ENCODE measurements at regions not wholly inside any gene's neighbourhood (a gene's known extent, or its start where the extent isn't known, plus 50 kb on each side); places are given as distances from the start of the nearest gene placed in this dataset.

DNA sequence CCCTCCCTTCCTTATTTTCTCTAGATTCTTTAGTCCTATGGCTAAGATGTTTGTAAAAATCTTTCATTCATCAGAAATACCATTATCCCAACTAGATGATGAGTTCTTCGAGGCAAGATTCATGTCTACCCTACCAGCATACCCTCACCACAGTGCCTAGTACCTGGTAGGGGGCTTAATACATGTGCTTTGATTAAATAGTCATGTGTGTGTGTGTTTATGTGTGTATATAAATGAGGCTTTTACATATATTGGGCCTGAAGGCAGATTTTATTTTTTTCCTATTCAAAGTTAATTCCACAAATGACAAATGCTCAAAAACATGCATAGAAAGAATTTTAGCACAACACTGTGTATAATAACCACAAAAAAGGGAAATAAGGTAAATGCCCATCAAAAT lies 193.0 kb upstream of the IRX3 start:
- no peak for DNase-seq (ENCODE audit: low read depth)

DNA sequence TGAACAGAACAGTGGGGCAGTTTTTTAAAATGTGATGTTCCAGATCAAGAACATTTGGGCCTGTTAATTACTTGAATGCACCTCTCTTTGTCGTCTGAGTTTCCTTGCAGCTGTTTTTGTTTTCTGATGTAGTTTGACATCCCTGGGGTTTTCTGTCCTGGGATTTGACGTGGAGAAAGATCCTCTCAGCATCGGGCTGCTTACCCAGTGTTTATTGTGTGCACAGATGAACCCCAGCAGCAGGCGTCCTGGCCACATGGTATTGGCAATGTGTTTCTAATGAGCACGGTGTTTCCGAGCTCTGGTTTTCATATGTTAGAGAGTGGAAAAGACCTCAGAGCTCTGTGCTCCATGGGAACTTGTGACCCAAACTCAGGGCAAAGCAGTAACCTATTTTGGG lies 191.1 kb upstream of the IRX3 start:
- no peak for DNase-seq (ENCODE audit: low read depth)

DNA sequence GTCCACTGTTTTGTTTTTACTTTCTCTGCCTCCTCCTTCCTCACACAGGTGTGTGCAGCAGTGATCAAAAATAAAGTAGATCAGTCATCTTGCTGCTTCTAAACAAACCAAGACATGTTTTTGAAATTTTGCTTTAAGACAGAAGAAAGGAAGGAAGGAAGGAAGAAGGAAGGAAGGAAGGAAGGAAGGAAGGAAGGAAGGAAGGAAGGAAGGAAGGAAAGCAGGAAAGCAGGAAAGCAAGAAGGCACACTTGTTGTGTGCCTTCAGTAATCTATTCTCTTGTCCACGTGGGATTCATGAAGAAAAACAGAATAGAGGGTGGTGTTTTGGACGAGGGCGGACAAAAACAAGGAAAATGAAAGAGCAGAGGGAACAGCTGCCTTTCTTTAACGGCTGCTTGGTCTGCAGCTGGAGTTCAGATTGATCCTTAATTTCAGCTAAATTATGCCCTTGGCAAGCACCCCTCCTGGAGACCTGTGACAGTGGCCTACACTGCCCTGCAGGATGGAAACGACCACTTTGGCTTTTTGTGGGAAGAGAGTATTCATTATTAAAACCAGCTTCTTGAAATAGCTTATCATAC lies 188.5 kb upstream of the IRX3 start:
- DNase-seq (ENCODE audit: low read depth), result no peak

DNA sequence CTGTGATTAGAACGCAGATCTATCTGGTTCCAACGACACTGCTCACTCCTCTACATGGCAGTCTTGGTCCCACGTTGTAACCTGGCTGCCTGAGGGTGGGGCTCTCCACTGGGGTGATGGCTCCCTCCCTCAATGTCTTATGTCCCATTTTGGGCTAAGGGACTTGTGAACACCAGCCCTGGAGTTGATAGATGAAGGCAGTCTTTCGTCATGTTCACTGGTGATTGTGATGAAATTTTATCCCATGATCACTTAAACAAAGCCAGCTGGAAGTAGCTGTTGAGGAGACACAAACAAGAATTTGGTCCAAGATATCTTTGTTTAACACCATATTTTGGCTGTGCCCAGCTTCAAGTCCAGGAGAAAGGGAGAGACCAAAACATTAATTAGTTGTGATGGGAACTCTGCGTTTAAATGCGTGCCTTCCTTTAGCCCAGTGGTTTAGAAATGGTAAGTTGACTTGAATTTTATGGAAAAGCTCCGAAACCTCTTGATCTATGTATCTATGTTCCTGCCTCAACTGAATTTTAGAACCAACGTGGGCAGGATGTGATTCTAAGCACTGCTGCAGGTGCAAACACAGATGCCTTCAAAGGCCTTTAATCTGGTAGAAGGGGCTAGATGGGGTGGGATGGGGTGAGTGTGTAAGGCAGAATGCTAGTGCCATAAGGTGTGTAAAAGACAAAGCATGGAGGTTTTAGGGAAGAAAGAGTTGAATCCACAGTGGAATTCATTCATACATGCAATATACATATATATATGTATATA lies 186.8 kb upstream of the IRX3 start:
- DNase-seq (ENCODE audit: low read depth), result no peak

DNA sequence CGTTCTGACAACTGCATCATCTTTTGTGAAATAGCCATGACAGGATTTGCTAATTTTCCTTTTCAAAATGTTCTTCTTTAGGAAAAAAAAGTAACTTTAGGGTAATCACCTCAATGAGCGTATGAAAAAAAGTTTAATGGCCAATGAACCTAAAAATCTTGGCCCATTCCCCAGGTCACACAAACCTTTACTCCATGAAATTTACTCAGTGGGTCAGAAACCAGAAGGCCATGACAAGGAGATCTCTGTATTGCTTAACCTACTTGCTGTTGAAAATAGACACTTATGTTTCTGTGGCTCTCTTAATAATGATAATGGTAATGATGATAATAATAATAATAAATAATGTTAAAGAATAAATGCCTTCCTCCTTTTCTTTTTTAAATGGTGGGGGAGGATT lies 180.8 kb upstream of the IRX3 start:
- no peak for DNase-seq (ENCODE audit: low read depth)

DNA sequence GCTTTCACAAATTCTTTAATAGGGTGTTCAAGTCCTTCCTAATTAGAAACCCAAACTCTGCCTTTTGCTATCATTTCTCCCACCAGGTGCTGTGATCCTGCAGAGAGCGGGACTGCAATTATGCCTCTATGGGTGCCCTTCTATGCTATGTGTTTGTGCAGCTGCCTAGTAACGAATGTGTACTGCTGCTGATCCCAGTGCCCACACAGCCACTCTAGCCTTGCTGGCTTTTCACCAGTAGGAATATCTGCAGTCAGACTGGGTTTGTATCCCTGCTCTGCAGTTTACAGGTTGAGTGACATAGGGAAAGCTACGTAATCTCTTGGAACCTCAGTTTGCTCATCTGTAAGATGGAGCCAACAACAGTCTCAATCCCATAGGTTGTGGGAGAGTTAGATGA lies 179.6 kb upstream of the IRX3 start:
- DNase-seq (ENCODE audit: low read depth), result no peak

DNA sequence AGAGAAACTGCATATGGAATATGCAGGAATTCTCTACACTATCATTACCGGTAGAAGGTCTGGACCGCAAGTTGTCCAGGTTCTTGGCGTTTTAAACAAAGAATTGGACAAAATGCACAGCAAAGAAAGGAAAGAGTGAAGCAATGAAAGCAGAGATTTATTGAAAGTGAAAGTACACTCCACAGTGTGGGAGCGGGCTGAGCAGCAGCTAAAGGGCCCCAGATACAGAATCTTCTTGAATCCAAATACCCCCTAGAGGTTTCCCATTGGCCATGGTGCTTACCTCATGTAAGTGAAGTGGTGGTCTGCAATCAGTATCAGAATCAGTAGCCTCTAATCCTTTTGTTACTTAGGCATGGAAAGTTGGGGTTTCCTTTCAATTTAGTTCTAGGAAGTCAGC lies 178.5 kb upstream of the IRX3 start:
- no peak for DNase-seq (ENCODE audit: low read depth)

DNA sequence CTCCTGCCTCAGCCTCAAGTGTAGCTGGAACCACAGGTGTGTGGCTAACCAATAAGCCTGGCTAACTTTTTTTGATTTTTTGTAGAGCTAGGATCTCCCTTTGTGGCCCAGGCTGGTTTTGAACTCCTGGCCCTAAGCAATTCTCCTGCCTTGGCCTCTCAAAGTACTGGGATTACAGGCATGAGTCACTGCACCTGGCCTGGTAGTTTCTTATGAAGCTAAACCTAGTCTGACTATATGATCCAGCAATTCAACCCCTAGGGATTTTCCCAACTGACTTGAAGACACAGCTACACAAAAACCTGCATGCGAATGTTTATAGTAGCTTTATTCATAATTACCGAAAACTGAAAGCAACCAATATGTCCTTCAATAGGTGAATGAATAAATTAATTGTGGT lies 176.2 kb upstream of the IRX3 start:
- no peak for DNase-seq (ENCODE audit: low read depth)

DNA sequence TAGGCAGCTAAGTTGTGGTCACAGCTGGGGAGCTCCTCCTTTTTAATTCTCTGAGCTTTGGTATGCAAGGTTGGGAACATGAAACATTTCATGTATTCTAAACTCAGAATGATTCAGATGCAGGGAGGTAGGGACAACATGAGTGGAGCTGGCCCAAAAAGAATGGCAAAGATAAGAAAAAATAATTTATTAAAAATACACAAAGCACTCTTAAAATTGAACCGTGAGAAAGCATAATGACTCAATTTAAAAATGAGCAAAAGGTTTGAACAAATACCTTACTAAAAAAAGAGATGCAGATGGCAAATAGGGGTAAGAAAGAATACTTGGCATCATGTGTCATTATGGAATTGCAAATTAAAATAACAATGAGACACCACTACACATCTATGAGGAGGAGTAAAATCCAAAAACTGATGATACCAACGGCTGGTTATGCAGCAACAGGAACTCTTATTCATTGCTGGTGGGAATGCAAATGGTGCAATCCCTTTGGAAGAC lies 175.6 kb upstream of the IRX3 start:
- no peak for DNase-seq (ENCODE audit: low read depth)

DNA sequence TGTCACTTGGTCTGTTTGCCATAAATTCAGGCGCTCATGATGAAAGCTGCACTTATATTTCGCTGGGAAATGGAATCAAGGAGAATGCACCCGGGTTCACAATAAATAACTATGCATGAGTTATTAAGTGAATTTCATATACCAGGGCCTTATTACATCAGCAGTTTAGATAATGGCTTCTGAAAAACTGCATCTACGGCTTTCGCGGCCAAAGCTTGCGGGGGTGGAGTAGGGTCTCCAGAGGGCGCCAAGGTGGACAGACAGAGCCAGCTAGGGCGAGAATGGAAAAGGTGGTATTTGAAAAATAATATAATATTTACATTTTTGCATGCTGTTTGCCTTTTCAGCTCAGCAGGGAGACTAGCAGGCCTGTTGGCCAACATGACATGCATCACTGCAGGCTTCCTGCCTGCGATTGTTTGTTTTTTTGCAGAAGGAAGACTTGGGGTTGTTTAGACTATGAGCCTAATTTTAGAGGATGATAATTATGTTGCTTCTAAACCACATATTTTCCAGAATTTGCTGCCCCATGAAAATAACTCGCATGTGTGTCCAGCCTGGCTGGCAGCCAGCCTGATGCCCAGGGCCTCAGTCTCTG lies 173.8 kb upstream of the IRX3 start:
- DNase-seq (ENCODE audit: low read depth), result no peak

DNA sequence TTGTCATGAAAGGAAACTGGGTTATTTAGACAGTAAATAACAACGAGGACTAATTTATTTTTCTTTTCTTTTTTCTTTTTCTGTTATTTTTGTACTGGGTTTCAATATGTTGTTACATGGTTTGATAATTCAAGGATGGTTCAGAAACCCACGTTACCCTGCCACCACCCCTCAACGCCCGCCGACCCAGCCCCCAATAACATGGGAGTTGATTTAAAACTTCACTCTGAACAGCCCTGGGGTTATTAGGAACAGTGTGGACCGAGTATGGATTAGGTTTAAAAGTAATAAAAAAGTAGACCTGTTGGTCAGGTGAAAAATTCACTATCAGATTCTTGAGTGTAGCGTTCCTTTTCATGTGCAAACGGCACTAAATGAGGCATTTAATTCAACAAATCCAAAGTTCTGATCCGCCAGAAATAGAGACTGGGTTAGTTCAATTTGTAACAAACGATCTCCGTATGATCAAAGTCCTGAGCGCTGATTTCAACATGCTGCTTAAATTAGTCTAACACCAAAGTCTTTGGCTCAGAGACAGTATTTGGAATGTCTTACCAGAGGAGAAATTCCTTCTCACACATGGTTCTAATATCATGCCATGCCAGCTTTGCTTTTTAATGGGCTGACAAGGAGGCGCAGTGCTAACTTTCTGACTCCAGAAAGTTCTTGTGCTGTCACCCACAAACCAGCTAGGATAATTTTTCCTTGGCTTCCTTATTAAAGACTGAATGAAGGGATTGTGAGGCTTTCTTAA lies 173.1 kb upstream of the IRX3 start:
- no peak for DNase-seq (ENCODE audit: low read depth)

DNA sequence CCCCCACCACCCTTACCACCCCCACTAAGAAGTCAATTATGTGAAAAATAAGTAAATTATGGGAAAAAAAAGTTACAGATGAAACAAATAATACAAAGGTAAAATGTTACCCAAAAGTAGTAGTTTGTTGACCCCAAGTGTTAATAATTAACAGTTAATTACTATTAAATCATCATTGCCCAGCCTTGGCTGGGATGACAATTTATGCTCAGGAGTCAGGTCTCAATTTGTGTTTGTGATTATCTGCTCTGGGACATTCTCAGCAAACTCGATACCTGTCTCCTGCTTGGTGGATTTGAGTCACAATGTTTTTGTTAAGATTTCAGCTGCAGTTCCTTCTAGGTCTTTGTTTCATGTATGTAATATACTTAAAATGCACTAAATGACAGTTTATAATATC lies 172.3 kb upstream of the IRX3 start:
- DNase-seq (ENCODE audit: low read depth), result no peak

DNA sequence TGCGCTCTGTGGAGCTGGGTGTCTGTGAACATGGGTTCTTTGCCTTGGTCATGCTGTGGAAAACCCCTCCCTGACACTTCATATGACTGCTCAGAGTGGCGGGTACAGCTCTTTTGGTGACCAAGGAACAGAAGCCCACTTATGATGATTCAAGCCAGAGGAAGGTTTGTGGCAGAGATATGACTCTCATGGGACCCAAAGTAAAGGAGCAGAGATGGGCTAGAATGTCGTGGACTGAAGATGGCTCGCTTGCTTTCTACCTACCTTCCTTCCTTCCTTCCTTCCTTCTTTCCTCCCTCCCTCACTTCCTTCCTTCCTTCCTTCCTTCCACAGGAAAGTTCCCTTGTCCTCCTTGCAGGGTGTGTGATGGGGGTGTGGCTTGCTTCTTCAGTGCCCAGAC lies 169.7 kb upstream of the IRX3 start:
- DNase-seq (ENCODE audit: low read depth), result no peak

DNA sequence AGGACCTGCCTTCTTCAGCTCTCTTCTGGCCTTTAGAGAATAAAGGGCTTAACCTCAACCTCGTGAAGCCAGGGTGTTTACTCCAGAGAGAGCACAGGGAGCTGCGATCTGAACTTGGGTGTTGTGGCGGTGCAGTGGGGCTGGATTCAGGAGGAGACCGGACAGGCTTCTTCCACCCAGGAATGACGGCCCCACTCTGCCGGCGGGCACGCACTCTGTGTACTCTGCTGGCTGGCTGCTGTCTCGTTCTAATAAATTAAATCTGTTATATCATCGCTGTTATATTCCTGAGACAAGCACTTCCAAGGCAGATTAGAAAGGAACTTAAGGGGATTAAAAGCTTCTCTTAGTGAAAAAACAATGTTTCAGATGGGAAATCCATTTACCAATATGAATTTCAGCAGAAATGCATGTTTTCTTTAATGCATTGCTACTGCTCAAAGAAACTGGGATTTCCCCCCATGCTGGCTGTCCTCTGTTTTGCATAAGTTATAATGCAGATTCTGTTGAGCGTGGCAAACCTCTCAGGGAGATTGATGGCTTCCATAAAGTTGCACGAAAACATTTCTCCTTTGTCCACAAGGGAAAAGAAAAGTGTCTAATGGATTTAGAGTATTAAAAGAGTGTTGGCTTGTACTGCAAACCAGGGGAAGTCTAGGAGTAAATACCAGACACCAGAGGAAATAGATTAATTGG lies 168.6 kb upstream of the IRX3 start:
- DNase-seq (ENCODE audit: low read depth), result no peak

DNA sequence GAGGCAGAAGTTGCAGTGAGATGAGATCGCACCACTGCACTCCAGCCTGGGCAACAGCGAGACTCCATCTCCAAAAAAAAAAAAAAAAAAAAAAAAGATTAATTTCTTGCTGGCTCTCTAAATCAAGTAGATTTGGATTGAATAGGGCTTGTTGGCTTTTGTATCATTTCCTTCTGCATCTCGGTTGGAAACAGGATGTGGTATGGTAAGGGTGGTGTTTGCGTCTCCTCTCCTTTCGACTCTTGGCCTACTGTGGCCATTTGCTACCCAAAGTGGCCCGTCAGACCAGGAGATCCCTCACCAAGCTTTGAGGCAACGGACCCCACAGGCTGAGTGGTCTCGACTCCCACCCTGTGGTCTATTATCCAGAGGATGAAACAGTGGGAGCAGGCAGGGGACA lies 168.0 kb upstream of the IRX3 start:
- DNase-seq (ENCODE audit: low read depth), result no peak

DNA sequence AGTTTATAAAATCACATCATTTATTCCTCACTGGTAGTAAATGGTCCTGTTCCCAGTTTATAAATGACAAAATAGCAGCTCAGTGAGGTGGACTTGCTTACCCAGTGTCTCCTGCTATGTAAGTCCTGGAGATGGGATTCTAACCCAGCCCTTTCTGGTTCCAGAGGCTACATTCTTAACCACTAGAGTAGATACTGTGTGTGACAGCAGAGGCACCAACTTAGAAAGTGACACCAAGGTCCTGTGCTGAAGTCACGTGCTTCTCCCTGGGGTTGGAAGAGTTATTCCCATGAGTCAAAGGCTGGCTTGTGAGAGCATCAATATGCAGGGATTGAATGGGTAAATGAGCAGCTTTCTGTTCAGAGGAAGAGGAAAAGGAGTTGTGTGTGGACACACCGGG lies 167.3 kb upstream of the IRX3 start:
- no peak for DNase-seq (ENCODE audit: low read depth)

DNA sequence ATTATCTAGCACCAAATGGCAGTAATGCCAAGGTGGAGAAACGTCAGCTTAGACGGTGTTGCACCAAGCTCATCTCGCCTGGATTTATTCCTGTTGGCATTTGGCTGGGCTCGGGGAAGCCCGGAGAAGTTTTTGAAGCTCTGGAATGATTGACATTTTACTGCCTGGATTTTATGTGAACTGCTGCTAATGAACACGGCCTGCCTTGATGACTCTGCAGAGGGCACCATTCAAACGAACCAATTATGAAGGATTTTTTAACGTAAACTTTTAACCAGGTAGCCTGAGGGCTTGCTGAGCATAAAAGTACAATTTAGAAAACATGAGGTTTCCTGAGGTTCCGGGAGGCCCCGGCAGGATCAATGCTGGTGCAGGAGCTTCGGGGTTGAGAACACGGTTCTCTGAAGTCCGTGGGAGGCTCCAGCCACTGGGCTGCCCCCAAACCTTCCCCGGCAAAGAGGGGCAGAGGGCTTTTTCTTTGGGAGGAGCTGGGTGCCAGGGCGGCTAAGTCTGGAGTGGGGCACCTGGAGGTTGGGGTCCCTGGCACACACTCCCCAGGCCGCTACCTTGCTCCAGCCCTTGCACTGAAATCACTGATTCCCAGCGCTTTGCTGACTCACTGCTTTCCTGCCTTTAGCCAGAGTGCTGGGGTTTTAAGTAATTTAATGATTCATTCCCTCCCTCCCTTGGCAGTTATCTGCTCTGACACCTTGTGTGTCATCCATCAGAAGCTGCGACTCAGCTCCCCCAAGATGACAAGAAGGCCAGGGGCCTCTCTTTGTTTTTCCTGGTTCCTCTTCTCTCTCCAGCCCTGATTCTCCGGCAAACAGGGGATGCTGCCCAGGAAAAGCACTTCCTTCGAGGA lies 161.2 kb upstream of the IRX3 start:
- DNase-seq (ENCODE audit: low read depth), result peak; percentile 90

DNA sequence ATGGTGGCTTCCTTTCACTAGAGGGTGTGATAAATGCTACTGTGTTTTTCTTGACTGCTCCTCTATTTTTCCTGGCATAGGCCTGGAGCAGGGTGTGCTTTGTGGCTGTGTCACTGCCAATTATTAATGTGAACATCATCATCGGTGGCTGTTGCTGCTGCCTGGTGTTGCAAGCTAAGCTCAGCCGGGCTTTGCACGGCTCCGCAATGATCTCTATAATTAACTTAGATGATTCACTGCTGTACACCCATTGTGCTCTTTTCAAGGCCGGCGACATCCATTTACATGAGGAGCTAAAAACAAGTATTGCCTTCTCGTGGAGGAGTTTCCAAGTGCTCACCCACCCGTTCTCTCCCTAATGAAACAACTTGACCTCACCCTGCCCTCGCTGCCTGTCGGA lies 160.1 kb upstream of the IRX3 start:
- peak; percentile 88 for DNase-seq (ENCODE audit: low read depth)

DNA sequence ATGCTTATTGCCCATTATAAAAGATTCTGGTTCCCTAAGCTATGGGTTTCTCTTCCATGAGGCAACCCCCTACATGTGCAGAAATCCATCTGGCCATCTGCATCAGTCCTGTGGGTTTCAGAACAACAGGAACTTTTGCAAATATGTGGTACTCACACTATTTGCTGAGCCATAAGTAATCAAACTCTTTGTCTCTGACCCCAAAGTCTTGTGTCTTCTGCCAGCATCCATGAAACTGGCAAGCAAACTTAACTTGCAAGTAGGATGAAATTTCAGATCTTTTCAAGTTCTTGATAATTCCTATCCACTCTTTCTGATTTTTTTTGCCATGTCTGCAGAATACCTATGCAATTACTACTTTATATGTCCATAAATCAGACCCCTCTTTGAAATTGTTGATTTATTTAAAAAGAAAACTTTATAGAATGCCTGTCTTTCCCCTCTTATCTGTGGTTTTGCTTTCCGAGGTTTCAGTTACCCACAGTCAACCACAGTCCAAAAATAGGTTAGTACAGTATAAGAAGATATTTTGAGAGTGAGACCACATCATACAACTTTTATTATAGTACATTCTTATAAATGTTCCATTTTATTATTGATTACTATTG lies 158.4 kb upstream of the IRX3 start:
- peak; percentile 30 for DNase-seq (ENCODE audit: low read depth)

DNA sequence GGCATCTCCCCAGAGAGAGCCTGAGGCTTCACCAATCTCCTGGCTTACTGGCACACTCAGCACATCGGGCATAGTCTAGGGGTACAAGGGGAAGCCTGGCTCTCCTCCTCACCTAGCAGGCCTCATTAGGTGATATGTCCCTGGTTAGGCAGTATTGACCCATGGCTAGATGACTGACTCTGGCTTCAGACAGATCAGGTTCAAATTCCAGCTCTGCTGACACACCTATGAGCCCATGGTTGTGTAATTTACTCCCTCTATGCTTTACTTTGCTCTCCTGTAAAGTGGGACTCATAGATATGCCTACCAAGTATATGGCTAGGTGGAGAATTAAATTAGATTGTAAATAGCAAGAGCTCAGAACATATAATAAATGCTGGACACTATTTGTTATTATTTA lies 157.3 kb upstream of the IRX3 start:
- no peak for DNase-seq (ENCODE audit: low read depth)

DNA sequence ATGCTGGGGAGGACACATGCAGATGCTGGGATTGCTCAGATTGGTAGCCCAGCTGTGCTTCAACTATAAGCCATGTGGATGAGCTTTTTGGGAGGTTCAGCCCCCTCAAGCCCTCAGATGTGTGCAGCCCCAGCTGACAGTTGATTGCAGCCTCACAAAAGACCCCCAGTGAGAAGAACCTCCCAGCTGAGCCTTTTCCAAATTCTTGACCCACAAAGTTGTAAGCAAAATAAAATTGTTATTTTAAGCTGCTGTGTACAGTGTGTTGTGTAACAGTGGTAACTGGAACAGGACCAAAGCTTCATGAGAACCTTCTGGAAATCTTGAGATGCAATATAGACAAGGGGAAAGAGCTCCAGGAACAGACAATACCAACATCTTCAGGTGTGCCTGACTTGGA lies 156.8 kb upstream of the IRX3 start:
- DNase-seq (ENCODE audit: low read depth), result no peak
